ENCODE measurements at regions not wholly inside any gene's neighbourhood (a gene's known extent, or its start where the extent isn't known, plus 50 kb on each side); places are given as distances from the start of the nearest gene placed in this dataset.

DNA sequence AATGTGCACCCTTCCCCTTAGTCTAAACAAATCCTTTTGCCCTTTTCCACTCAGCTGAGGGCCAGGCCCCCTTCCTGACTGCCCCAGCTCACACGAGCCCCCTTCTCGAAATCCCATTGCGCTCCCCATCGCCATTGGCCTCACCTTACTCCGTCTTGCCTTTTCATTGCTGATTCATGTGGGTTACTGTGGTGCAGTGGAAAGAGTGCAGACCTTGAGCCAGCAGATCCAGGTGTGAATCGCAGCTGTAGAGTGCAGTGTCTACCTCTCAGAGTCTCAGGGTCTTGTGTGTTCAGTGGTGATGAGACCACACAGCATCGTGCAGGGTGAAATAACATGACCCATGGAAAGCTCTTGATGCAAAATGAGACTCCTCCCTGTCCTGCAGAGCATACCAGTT is 132.4 kb upstream of the APCDD1 start:
- TF ChIP-seq, protein P1, sequence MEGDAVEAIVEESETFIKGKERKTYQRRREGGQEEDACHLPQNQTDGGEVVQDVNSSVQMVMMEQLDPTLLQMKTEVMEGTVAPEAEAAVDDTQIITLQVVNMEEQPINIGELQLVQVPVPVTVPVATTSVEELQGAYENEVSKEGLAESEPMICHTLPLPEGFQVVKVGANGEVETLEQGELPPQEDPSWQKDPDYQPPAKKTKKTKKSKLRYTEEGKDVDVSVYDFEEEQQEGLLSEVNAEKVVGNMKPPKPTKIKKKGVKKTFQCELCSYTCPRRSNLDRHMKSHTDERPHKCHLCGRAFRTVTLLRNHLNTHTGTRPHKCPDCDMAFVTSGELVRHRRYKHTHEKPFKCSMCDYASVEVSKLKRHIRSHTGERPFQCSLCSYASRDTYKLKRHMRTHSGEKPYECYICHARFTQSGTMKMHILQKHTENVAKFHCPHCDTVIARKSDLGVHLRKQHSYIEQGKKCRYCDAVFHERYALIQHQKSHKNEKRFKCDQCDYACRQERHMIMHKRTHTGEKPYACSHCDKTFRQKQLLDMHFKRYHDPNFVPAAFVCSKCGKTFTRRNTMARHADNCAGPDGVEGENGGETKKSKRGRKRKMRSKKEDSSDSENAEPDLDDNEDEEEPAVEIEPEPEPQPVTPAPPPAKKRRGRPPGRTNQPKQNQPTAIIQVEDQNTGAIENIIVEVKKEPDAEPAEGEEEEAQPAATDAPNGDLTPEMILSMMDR (IDR thresholded peaks at IDR 0.05; ENCODE audit: low read length) = no peak
- no peak for TF ChIP-seq EZH2 (optimal IDR thresholded peaks at IDR 0.05; ENCODE audit: low read depth, low read length)

Measured in MM.1S (cell line).